Fibroblast of mammary gland (primary cell): ENCODE measurements at regions not wholly inside any gene's neighbourhood (a gene's known extent, or its start where the extent isn't known, plus 50 kb on each side); places are given as distances from the start of the nearest gene placed in this dataset.

Experiments
- DNase-seq: peaks from one replicate; pipeline ENCODE4 v3.0.0-alpha.2; 2010; ENCODE audit warnings: low read depth
- H3K4me3 ChIP-seq: 2 replicates; pipeline ENCODE4 v1.5.1; 2011; ENCODE audit warnings: low read depth, mild to moderate bottlenecking, low read length, moderate library complexity; ENCODE audit not compliant: control insufficient read depth
- TF ChIP-seq, protein P1 (sequence below): conservative IDR thresholded peaks from 2 replicates; pipeline ENCODE4 v1.5.1; 2011; ENCODE audit warnings: low read depth, low read length, inconsistent platforms; ENCODE audit not compliant: control insufficient read depth, insufficient read depth

DNA sequence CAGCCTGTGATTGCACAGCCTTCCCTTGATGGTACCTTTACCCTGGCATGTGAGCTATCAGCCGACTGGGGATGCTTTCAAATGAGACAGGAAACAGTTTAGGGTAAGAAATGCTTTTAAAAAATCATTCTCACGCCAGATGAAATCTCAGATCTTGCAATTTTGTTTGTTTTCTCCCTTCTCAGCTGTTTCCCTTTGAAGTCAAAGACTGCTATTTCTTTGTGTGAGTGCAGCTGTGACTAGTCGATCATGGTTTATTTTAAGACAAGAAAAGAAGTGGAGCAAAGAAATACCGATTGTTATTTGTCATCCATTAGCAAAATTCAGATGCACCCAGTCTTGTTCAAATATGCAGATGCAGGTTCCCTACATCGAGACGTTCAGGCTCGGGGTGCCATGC lies 489.7 kb downstream of the QKI start:
- TF ChIP-seq, protein P1, sequence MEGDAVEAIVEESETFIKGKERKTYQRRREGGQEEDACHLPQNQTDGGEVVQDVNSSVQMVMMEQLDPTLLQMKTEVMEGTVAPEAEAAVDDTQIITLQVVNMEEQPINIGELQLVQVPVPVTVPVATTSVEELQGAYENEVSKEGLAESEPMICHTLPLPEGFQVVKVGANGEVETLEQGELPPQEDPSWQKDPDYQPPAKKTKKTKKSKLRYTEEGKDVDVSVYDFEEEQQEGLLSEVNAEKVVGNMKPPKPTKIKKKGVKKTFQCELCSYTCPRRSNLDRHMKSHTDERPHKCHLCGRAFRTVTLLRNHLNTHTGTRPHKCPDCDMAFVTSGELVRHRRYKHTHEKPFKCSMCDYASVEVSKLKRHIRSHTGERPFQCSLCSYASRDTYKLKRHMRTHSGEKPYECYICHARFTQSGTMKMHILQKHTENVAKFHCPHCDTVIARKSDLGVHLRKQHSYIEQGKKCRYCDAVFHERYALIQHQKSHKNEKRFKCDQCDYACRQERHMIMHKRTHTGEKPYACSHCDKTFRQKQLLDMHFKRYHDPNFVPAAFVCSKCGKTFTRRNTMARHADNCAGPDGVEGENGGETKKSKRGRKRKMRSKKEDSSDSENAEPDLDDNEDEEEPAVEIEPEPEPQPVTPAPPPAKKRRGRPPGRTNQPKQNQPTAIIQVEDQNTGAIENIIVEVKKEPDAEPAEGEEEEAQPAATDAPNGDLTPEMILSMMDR = no peak
- no peak for DNase-seq
- H3K4me3 ChIP-seq = no peak overlapping the region

DNA sequence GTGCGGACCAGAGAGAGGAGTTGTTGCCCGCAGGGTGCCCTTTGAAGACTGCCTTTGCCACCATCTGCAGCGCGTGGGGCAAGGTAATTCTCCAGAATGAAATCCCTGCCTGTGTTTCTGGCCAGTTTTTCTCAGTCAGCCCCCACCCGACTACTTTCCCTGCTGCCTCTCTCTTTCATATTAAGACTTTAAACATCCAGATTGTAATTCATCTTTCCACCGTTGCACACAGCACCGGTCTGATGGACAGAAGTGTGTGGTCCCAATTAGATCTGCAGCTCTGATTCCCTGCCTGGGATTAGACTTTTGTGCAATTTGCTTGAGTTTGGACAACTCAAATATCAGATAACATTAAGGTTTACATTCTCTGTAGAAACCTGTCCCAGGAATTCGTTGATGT lies 489.0 kb downstream of the QKI start:
- no peak overlapping the region for H3K4me3 ChIP-seq
- DNase-seq = no peak
- TF ChIP-seq, protein P1 = no peak

DNA sequence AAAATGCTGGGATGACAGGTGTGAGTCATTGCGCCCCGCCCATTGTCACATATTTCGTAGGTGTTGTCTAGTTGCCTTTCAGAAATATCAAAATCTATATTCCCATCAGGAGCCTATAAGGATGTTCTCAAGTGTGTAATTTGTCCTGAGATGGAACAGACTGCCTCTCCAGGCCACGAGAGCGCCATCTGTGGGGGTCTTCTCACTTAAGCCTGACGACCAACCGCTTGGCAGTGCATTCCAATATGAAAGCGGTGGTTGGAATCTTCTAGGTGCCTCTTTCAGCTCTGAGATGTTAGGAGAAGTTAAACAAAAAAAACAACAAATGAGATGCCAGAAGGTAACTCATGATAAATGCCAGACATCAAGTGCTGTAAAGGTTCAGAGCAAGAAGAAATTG lies 488.5 kb downstream of the QKI start:
- DNase-seq = no peak
- H3K4me3 ChIP-seq = no peak overlapping the region
- TF ChIP-seq, protein P1 = no peak

DNA sequence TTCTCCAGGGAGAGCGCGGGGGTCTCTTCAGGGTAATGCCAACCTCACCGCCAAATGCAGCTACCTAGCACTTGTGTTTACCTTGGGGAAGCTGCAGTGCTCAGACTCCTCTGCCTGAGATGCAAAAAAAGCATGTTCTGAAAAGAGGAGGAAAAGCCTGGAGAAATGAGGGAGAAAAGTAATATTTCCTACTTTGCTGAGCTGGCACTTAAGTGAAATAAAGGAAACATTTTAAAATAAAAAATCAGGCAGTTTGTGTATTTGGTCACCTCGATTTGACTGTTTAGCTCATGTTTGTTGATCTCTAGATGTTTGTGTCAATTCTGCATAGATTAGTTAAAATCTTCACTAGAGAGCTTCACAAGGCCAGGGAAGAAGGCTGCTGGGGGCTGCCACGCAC lies 487.2 kb downstream of the QKI start:
- TF ChIP-seq, protein P1 = no peak
- H3K4me3 ChIP-seq = no peak overlapping the region
- no peak for DNase-seq

DNA sequence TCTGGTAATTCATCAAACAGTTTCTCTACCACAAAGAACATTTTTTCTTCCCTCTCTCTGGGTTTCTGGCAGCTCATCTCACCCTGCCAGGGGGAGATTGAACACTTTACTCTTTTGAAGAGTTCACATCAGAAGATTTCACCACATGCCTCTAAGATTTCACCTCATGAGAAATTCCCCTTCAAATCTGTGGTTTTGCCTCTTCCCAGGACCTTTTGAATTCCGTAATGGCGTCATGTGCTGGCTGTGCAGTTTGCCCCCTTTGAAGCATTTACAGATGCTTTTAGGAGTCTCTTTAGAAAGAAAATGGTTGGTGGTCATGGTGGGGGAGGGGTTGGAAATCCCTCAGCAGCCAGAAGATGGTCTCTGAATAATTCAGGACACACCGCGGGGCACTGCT lies 486.1 kb downstream of the QKI start:
- DNase-seq = peak; percentile 6
- TF ChIP-seq, protein P1 = no peak
- H3K4me3 ChIP-seq = no peak overlapping the region

DNA sequence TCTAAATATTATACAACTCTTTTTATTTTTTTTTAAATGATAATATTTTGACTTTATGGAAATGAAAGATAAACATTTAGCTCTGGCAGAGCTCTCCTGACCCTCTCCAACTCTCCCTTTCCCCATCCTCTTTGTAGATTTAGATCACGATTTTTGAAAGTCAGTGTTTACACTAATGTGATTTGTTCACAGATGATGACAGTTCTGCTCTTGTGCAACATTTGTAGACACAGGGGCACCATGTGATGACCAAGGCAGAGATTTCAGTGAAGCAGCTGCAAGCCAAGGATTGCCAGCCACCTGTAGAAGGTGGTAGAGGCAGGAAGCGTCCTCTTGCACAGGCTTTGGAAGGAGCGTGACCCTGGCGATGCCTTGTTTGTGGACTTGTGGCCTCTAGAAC lies 483.2 kb downstream of the QKI start:
- peak; percentile 38 for DNase-seq
- H3K4me3 ChIP-seq = no peak overlapping the region
- TF ChIP-seq, protein P1 = no peak

DNA sequence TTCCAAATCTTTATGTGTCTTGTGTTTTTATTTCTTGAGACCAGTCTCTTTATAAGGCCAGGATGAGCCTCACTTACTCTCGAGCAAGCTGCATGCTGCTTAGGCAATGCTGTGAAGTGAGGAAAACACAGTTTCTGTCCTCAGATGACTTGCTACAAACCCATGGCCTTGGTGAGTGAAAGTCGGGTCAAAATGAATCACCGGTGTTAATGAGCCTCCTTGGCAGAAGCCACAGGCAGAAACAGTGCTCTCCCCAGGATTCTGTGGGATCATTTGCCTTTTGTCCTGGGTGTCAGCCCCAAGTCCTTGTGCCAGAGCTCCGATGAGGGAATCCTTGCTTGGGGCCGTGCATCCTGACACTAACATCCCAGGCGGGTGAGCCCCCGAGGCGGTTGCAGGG lies 482.5 kb downstream of the QKI start:
- TF ChIP-seq, protein P1 = no peak
- H3K4me3 ChIP-seq = no peak overlapping the region
- peak; percentile 82 for DNase-seq
